T47D (cell line): ENCODE measurements at regions not wholly inside any gene's neighbourhood (a gene's known extent, or its start where the extent isn't known, plus 50 kb on each side); places are given as distances from the start of the nearest gene placed in this dataset.
A peak's percentile ranks its signal among the peaks of the same experiment; 100 is the strongest.

Experiments used
- DNase-seq, 2 experiments: peaks; one replicate each; pipeline versions ENCODE4 v3.0.0 to v3.0.0-alpha.2; 2011 to 2012; ENCODE audit warnings: low read depth in 1 of 2, low spot score in 1 of 2
- JUND ChIP-seq: IDR thresholded peaks from 2 replicates; pipeline ENCODE4 v1.6.1; 2012; ENCODE audit warnings: low read depth
- in situ Hi-C: cut with HindIII; loops from 2 replicates; pipeline ENCODE4 v1.10.0; 2016; ENCODE audit warnings: low sequenced_read_pairs, low pct_unique_long_range_greater_than_20kb

GRCh38 chr5:61808091-61808490, 476.0 kb downstream of the ZSWIM6 start:
- no peak for DNase-seq
- TF ChIP-seq JUND, result no peak
- in situ Hi-C loops, result no loop called here

GRCh38 chr5:61808909-61809308, 476.9 kb downstream of the ZSWIM6 start:
- in situ Hi-C loops, result no loop called here
- TF ChIP-seq JUND, result no peak
- DNase-seq, result no peak

- no peak for TF ChIP-seq JUND
- DNase-seq, result no peak
- in situ Hi-C loops, result no loop called here
Measured at GRCh38 chr5:61809651-61810050, 477.6 kb downstream of the ZSWIM6 start.

GRCh38 chr5:61811052-61811451, 479.0 kb downstream of the ZSWIM6 start:
- DNase-seq, result no peak
- in situ Hi-C loops, result no loop called here
- no peak for TF ChIP-seq JUND

- in situ Hi-C loops, result no loop called here
- TF ChIP-seq JUND, result no peak
- no peak for DNase-seq
Measured at GRCh38 chr5:61813361-61813760, 481.3 kb downstream of the ZSWIM6 start.

- in situ Hi-C loops, result no loop called here
- TF ChIP-seq JUND, result no peak
- DNase-seq, result no peak
Measured at GRCh38 chr5:61815339-61815738, 483.3 kb downstream of the ZSWIM6 start.

GRCh38 chr5:61816146-61816545, 484.1 kb downstream of the ZSWIM6 start:
- in situ Hi-C loops, result no loop called here
- TF ChIP-seq JUND, result no peak
- DNase-seq, result no peak

GRCh38 chr5:61816585-61817450, 484.8 kb downstream of the ZSWIM6 start:
- in situ Hi-C loops, result no loop called here
- DNase-seq, result no peak
- TF ChIP-seq JUND, result no peak

- DNase-seq, result peak; percentile 19 to 67
- in situ Hi-C loops, result no loop called here
- TF ChIP-seq JUND, result no peak
Measured at GRCh38 chr5:61817472-61818326, 485.6 kb downstream of the ZSWIM6 start.

- DNase-seq, result no peak
- in situ Hi-C loops, result no loop called here
Measured at GRCh38 chr5:61820836-61821235, 485.2 kb upstream of the KIF2A start.

GRCh38 chr5:61821561-61821960, 484.4 kb upstream of the KIF2A start:
- no peak for TF ChIP-seq JUND
- DNase-seq, result no peak
- in situ Hi-C loops, result no loop called here

More at GRCh38 chr5:61820836-61821235, 485.2 kb upstream of the KIF2A start:
- TF ChIP-seq JUND, result no peak

GRCh38 chr5:61822584-61822983, 483.4 kb upstream of the KIF2A start:
- TF ChIP-seq JUND, result no peak
- in situ Hi-C loops, result no loop called here
- DNase-seq, result no peak

GRCh38 chr5:61823065-61823464, 482.9 kb upstream of the KIF2A start:
- no peak for DNase-seq
- in situ Hi-C loops, result no loop called here
- no peak for TF ChIP-seq JUND
